ENCODE measurements at regions not wholly inside any gene's neighbourhood (a gene's known extent, or its start where the extent isn't known, plus 50 kb on each side); places are given as distances from the start of the nearest gene placed in this dataset.

GRCh38 chr6:28725890-28726348 lies 197.9 kb downstream of the TRIM27 start:
- intact Hi-C loops (cut with micrococcal nuclease), result no loop called here
- DNase-seq, result no peak
- no peak for ATAC-seq

DNA sequence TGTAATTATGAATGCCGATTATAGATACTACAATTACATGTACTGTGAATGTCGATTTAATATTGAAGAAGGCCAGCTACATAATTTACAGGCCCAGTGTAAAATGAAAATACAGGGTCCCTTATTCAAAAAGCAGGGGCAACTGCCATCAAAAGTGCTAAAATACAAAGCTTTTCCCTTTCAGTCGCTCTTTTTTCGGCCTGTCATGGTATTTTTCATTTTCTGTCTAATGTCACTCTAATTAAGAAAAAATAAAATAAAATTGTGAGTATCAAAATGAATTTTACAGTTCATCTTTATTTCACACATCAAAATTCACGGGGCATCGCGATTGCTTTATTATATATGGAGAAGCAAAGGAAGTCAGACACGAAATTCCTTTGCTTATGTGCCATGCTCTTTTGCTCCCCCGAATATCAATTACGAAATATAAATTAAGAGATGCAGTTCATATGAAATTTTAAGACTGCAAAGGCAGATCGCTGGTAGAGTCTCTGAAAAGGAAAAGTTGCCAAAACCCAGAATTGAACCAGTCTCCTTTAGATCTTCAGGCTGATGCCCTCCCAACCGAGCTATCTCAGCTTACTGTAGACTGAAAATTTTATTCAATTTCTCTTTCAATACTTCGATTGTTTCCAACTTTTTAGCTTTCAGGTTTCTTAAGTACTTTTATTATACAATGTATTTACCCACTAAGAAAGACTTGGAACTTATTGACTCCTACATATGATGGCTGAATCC lies 197.0 kb downstream of the TRIM27 start:
- DNase-seq, result no peak
- ATAC-seq, result no peak
- intact Hi-C loops (cut with micrococcal nuclease), result no loop called here

- DNase-seq (no peak), ATAC-seq (no peak)
- intact Hi-C loops (cut with micrococcal nuclease), result no loop called here
Measured at GRCh38 chr6:28727559-28728211, 196.1 kb downstream of the TRIM27 start.

- DNase-seq (no peak), ATAC-seq (no peak)
- intact Hi-C loops (cut with micrococcal nuclease), result no loop called here
Measured at GRCh38 chr6:28729501-28730402, 194.0 kb downstream of the TRIM27 start.

GRCh38 chr6:28732052-28732451 lies 191.7 kb downstream of the TRIM27 start:
- intact Hi-C loops (cut with micrococcal nuclease), result no loop called here
- DNase-seq (no peak), ATAC-seq (no peak)

DNA sequence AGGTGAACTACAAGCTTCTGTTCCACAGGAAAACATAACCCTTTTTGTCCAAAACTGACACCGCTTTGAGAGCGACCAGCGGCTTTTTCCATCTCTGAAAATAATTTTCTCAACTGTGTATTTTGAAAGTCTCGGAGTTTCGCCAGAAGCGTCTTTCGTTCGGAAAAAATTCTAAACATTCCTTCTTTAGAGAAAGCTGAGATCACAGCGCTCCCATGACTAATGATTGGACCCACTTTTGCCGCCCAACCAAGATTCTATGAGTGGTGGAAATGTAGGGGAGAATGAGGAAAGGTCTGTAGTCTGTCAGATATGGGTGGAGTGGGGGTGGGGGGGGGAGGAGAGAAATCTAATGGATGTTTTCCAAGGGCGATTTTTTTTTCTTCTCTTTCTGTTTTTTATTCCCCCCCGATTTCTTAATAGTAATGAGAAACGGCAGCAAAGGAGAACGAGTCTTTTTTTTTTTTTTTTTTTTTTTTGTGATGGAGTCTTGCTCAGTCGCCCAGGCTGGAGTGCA lies 189.3 kb downstream of the TRIM27 start:
- ATAC-seq, result no peak
- intact Hi-C loops (cut with micrococcal nuclease), result no loop called here
- no peak for DNase-seq

DNA sequence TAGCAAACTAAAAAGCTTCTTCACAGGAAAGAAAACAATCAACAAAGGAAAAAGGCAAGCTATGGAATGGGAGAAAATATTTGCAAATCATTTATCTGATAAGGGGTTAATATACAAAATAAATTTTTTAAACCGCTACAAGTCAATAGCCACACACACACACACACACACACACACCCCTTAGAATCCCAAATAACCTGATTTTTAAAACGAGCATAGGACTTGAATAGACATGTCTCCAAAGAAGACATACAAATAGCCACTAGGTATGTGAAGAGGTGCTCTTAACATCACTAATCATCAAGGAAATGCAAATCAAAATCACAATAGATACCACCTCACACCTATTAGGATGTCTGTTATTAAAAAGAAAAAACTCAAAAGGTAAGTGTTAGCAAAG lies 187.7 kb downstream of the TRIM27 start:
- intact Hi-C loops (cut with micrococcal nuclease), result no loop called here
- no peak for DNase-seq
- no peak for ATAC-seq

DNA sequence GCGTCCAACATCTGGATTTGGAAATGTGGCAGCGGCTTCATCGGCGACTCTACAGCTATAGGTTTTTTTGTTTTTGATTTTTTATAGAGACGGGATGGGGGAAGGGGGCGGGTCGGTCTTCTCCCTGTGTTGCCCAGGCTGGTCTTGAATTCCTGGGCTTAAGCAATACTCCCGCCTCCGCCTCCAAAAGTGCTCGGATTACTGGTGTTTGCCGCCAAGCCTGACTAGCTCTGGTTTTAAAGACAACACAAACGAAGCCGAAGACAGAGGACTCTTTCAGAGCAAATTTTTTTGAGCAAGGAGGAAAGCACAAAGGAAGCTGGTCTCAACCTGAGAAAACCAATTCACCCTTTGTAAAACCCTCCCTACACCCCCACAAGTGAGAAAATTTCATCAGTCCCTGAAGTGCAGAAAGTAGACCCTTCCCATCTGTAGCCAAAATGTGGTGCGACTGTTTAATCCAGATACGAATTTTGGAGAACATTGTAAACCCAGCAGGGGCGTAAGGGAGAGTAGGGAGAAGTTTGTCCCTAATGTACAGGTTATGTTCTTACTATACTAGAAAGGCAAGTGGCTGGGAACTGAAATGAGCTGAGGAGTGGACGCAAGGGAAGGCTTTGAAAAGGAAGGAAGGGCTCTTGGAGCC lies 185.9 kb downstream of the TRIM27 start:
- DNase-seq, result no peak
- ATAC-seq, result no peak
- intact Hi-C loops (cut with micrococcal nuclease), result no loop called here

DNA sequence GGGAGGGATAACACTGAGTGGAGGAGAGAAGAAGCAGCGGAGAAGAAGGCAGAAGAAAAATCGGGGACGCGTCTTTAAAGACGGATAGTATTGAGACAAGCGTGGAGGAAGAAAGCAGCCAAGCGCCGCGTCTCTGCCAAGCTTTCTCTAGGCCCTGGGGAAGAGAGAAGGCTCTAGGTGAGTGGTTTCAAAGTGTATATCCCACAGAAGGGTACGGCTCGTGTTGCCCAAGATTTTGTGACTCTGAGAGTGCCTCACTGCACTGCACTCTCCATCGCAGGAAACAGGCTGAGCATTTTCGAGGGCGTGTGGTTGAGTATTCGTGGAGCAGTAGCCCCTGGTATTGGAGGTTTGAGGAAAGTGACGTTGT lies 185.4 kb downstream of the TRIM27 start:
- intact Hi-C loops (cut with micrococcal nuclease), result no loop called here
- ATAC-seq (no peak), DNase-seq (no peak)

GRCh38 chr6:28741363-28741762 lies 182.4 kb downstream of the TRIM27 start:
- intact Hi-C loops (cut with micrococcal nuclease), result no loop called here
- no peak for ATAC-seq

GRCh38 chr6:28742668-28743270 lies 181.0 kb downstream of the TRIM27 start:
- intact Hi-C loops (cut with micrococcal nuclease), result no loop called here
- DNase-seq (no peak), ATAC-seq (no peak)

More at GRCh38 chr6:28741363-28741762, 182.4 kb downstream of the TRIM27 start:
- no peak for DNase-seq

DNA sequence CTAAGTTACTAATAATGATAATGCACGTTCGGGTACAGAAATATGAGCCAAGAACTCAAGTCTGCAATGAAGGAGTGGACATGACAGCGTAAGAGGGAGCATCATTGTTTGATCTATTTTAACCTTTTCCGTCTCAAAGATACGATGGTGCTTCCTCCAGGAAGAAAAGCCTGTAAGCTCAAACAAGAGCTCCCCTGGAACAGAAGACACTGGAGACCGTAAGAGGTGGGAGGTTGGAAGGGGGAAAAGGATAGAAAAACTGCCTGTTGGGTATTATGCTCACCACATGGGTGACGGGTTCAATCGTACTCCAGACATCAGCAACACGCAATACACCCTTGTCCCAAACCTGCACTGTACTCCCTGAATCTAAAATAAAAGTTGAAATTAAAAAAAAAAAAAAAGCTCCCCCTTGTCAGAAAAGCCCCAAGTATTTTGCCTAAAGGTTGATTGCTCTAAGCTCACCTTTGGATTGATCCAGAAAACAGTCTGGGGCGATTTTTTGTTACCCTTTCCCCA lies 180.5 kb downstream of the TRIM27 start:
- intact Hi-C loops (cut with micrococcal nuclease), result no loop called here
- no peak for ATAC-seq
- no peak for DNase-seq

DNA sequence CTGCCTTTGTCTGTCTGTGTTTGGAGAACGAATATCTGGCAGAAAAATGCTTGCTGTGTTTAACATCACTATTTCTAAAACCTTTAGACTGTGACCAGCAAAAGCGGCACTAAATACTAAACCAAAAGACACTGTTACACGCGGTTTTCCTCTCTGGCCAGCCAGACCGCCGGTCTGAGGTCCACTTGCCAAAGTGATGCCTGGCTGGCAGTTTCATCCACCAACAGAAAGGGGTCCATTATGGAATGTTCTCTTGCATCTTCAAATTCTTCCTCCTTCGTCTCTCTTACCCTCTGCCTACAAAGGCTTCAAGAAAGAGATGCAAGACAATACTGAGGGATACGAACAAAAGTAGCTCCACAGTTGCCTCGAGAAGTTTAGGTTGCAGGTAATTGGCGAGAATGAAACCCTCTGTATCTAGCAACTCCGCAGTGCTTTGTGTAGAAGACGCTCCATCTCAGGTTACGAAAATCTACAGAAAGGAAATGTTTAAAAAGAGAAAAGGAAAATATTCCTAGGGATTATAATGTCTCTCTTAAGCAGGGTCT lies 176.6 kb downstream of the TRIM27 start:
- intact Hi-C loops (cut with micrococcal nuclease), result no loop called here
- DNase-seq (no peak), ATAC-seq (no peak)

- intact Hi-C loops (cut with micrococcal nuclease), result no loop called here
Measured at GRCh38 chr6:28747631-28748157, 176.1 kb downstream of the TRIM27 start.

GRCh38 chr6:28748192-28748591 lies 175.6 kb downstream of the TRIM27 start:
- DNase-seq (no peak), ATAC-seq (no peak)
- intact Hi-C loops (cut with micrococcal nuclease), result no loop called here

More at GRCh38 chr6:28747631-28748157, 176.1 kb downstream of the TRIM27 start:
- ATAC-seq, result no peak
- DNase-seq, result no peak

DNA sequence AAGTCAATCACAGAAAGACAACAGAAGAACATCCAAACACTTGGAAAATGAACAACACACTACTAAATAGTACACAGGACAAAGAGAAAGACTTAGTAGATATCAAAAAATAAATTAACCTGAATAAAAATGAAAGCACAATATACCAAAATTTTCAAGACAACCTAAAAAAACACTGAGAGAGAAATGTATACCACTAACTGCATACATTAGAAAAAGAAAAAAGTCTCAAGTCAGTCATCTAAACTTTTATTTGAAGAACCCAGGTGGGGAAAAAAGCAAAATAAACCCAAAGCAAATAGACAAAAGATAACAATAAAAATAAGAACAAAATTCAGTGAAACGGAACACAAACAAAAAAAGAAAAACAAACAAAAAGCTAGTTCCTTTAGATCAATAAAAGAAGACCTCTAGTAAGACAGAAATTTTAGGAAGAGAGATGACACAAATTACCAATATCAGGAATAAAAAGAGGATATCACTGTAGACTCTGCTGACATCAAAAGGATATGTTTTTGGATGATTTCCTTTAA lies 172.8 kb downstream of the TRIM27 start:
- intact Hi-C loops (cut with micrococcal nuclease), result no loop called here
- DNase-seq (no peak), ATAC-seq (no peak)

DNA sequence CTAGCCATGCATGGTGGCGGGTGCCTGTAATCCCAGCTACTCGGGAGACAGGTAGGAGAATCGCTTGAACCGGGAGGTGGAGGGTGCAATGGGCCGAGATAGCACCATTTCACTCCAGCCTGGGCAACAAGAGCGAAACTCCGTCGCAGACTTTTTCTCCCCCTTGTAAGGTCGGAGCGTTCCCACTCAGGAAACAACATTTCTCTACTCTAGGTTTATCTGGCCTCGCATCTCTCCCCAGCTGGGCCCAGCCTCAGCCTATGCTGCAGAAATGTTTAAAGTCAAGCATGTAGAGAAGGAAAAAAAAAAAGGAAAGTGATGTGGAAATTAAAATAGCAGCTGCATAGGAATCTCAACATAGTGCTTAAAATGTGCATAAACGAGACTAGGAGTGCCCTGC lies 172.3 kb downstream of the TRIM27 start:
- ATAC-seq (no peak), DNase-seq (no peak)
- intact Hi-C loops (cut with micrococcal nuclease), result no loop called here

DNA sequence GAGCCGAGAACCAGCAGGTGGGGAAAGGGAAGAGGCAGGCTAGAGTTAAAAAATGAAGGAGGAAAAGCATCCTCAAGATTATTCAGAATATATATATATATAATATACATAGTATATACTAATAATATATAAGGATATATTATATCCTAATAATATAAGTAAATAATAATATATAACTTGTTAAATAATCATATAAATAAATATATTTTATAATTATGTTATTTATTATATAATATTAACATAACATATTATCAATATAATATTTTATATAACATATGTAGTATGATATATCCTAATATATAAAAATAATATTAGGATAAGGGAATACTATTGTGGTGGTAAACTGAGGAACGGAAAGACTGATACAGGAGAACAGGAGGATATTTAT lies 171.8 kb downstream of the TRIM27 start:
- no peak for ATAC-seq
- no peak for DNase-seq
- intact Hi-C loops (cut with micrococcal nuclease), result no loop called here
